Keratinocyte (primary cell): ENCODE measurements at regions not wholly inside any gene's neighbourhood (a gene's known extent, or its start where the extent isn't known, plus 50 kb on each side); places are given as distances from the start of the nearest gene placed in this dataset.

Experiments
- DNase-seq: peaks from one replicate; pipeline ENCODE4 v3.0.0-alpha.2; 2011; ENCODE audit warnings: low read depth, missing footprints, low spot score
- FAIRE-seq: peaks from 2 replicates; lab custom pipeline; 2011; peaks lifted over from hg19 to GRCh38; lab: Jason Lieb, UNC
- H2AFZ ChIP-seq: 2 replicates; pipeline ENCODE4 v1.6.0; 2012; ENCODE audit warnings: low read length, control low read depth, inconsistent platforms; ENCODE audit not compliant: control insufficient read depth
- H3K27ac ChIP-seq: 2 replicates; pipeline ENCODE4 v1.5.1; 2011; ENCODE audit warnings: low read length; ENCODE audit not compliant: control insufficient read depth, insufficient read depth
- H3K27me3 ChIP-seq: 3 replicates; pipeline ENCODE4 v1.6.0; 2011; ENCODE audit warnings: low read length; ENCODE audit not compliant: control insufficient read depth, insufficient read depth; ENCODE audit errors: extremely low read depth
- H3K36me3 ChIP-seq, 2 experiments: 2 replicates in 1 of 2; 3 replicates in 1 of 2; pipeline ENCODE4 v1.5.1; 2011; ENCODE audit warnings: low read length in 2 of 2, mild to moderate bottlenecking in 1 of 2; ENCODE audit not compliant: control insufficient read depth in 2 of 2, insufficient read depth in 2 of 2; ENCODE audit errors: extremely low read depth in 1 of 2
- H3K4me1 ChIP-seq: 3 replicates; pipeline ENCODE4 v1.5.1; 2011; ENCODE audit warnings: low read length; ENCODE audit not compliant: control insufficient read depth, insufficient read depth; ENCODE audit errors: extremely low read depth
- H3K4me2 ChIP-seq: 3 replicates; pipeline ENCODE4 v1.6.0; 2011; ENCODE audit warnings: low read depth, low read length; ENCODE audit not compliant: control insufficient read depth, insufficient read depth; ENCODE audit errors: extremely low read depth
- H3K4me3 ChIP-seq, 3 experiments: fragments of 200-600 bp in 1 of 3; sonication (generic) in 1 of 3; 2 replicates in 2 of 3; 3 replicates in 1 of 3; pipeline ENCODE4 v1.5.1; 2011 to 2016; ENCODE audit warnings: low read length in 3 of 3, mild to moderate bottlenecking in 3 of 3, control low read depth in 2 of 3, inconsistent platforms in 1 of 3, low read depth in 1 of 3, mixed read lengths in 1 of 3, mixed run types in 1 of 3, moderate library complexity in 1 of 3; ENCODE audit not compliant: control insufficient read depth in 2 of 3, insufficient read depth in 2 of 3; ENCODE audit errors: extremely low read depth in 1 of 3
- H3K79me2 ChIP-seq: 2 replicates; pipeline ENCODE4 v1.6.0; 2012; ENCODE audit warnings: low read length; ENCODE audit not compliant: control insufficient read depth, insufficient read depth
- H3K9ac ChIP-seq: 3 replicates; pipeline ENCODE4 v1.6.0; 2011; ENCODE audit warnings: low read length; ENCODE audit not compliant: control insufficient read depth, insufficient read depth; ENCODE audit errors: extremely low read depth
- H3K9me1 ChIP-seq: 3 replicates; pipeline ENCODE4 v1.6.0; 2011; ENCODE audit warnings: low read length; ENCODE audit not compliant: control insufficient read depth, insufficient read depth; ENCODE audit errors: extremely low read depth
- H3K9me3 ChIP-seq: 2 replicates; pipeline ENCODE4 v1.5.1; 2012; ENCODE audit warnings: low read depth, low read length; ENCODE audit not compliant: control insufficient read depth
- H4K20me1 ChIP-seq: 3 replicates; pipeline ENCODE4 v1.6.0; 2011; ENCODE audit warnings: low read length; ENCODE audit not compliant: control insufficient read depth, insufficient read depth; ENCODE audit errors: extremely low read depth
- EZH2 ChIP-seq: IDR thresholded peaks from one replicate; pipeline ENCODE4 v1.6.1; 2012; ENCODE audit warnings: inconsistent platforms, mild to moderate bottlenecking, low read length, moderate library complexity
- dilution Hi-C: fragments of 300-500 bp; cut with MboI; formaldehyde crosslinking; loops from one replicate; pipeline ENCODE4 v1.7.0; 2020; ENCODE audit warnings: low sequenced_read_pairs; ENCODE audit not compliant: extremely low pct_ligation_motif_present
- TF ChIP-seq, protein P1 (sequence below), 3 experiments: IDR thresholded peaks in 1 of 3; conservative IDR thresholded peaks in 1 of 3; optimal IDR thresholded peaks in 1 of 3; 2 replicates in 2 of 3; 3 replicates in 1 of 3; pipeline versions ENCODE3 to v1.5.1; 2011; ENCODE audit warnings: low read length in 3 of 3, mild to moderate bottlenecking in 3 of 3, moderate library complexity in 2 of 3, control low read depth in 1 of 3, inconsistent platforms in 1 of 3; ENCODE audit not compliant: insufficient read depth in 2 of 3; ENCODE audit errors: extremely low read depth in 1 of 3

DNA sequence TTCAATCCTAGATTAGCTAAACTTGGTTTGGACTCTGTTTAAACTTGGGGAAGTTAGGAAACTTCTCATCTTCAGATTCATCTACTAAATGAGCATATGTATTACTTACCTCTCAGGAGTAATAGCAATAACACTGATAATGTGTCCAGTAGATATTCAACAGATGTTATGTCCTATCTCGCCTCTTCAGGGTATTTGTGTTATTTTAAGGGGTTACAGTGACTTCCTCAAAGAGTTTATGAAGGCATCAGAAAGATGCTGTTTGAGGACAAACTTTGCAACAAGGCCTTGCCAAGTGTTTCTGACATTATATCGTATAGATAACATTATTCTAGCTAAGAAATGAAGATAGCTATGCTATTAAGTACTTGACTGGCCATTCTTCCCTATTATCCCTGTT is 522.3 kb downstream of the IGSF11 start:
- DNase-seq (no peak), FAIRE-seq (no peak)
- no peaks in the 10 kb centered on the region for H3K9me3 ChIP-seq
- no peaks in the 10 kb centered on the region for H3K36me3 ChIP-seq
- H3K9ac ChIP-seq: no peak overlapping the region
- H3K27ac ChIP-seq: no peak overlapping the region
- H3K27me3 ChIP-seq: no peaks in the 10 kb centered on the region
- dilution Hi-C loops: no loop called here
- H3K79me2 ChIP-seq: no peaks in the 10 kb centered on the region
- H3K4me1 ChIP-seq: no peaks in the 10 kb centered on the region
- H3K4me3 ChIP-seq: no peak overlapping the region
- no peaks in the 10 kb centered on the region for H4K20me1 ChIP-seq
- no peak overlapping the region for H2AFZ ChIP-seq
- H3K4me2 ChIP-seq: no peak overlapping the region
- TF ChIP-seq EZH2: no peak
- TF ChIP-seq, protein P1, sequence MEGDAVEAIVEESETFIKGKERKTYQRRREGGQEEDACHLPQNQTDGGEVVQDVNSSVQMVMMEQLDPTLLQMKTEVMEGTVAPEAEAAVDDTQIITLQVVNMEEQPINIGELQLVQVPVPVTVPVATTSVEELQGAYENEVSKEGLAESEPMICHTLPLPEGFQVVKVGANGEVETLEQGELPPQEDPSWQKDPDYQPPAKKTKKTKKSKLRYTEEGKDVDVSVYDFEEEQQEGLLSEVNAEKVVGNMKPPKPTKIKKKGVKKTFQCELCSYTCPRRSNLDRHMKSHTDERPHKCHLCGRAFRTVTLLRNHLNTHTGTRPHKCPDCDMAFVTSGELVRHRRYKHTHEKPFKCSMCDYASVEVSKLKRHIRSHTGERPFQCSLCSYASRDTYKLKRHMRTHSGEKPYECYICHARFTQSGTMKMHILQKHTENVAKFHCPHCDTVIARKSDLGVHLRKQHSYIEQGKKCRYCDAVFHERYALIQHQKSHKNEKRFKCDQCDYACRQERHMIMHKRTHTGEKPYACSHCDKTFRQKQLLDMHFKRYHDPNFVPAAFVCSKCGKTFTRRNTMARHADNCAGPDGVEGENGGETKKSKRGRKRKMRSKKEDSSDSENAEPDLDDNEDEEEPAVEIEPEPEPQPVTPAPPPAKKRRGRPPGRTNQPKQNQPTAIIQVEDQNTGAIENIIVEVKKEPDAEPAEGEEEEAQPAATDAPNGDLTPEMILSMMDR (optimal IDR thresholded peaks at IDR 0.05 in 1 of 3, IDR thresholded peaks at IDR 0.05 in 1 of 3, conservative IDR thresholded peaks at IDR 0.05 in 1 of 3; ENCODE audit: extremely low read depth in 1 of 3, insufficient read depth in 2 of 3, low read length in 3 of 3): no peak
- no peaks in the 10 kb centered on the region for H3K9me1 ChIP-seq

DNA sequence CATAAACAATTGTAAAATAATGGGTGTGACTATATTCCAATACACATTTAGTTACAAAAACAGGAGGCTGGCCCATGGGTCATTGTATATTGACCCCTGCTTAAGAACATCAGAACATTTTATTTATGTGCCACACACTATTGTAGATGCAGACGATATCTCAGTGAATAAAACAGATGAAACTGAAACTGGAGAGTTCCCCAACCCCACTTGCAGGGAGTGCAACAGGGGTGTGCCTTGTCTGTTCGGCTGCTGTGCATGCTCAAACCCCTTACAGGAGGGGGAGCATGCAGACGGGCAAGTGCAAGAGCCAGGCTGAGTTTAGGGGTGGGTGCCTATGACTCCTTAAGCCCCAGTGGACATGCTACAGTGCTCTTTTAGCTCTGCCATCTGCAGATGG is 509.6 kb downstream of the IGSF11 start:
- no peak overlapping the region for H3K27ac ChIP-seq
- no peak overlapping the region for H2AFZ ChIP-seq
- no peaks in the 10 kb centered on the region for H3K27me3 ChIP-seq
- no peak overlapping the region for H3K4me3 ChIP-seq
- no peaks in the 10 kb centered on the region for H3K4me1 ChIP-seq
- H4K20me1 ChIP-seq: no peaks in the 10 kb centered on the region
- no peak overlapping the region for H3K4me2 ChIP-seq
- H3K9ac ChIP-seq: no peak overlapping the region
- dilution Hi-C loops: no loop called here
- H3K36me3 ChIP-seq: no peaks in the 10 kb centered on the region
- no peaks in the 10 kb centered on the region for H3K9me3 ChIP-seq
- no peaks in the 10 kb centered on the region for H3K9me1 ChIP-seq
- no peaks in the 10 kb centered on the region for H3K79me2 ChIP-seq
- DNase-seq (no peak), FAIRE-seq (no peak)
- no peak for TF ChIP-seq EZH2
- TF ChIP-seq, protein P1 (optimal IDR thresholded peaks at IDR 0.05 in 1 of 3, IDR thresholded peaks at IDR 0.05 in 1 of 3, conservative IDR thresholded peaks at IDR 0.05 in 1 of 3; ENCODE audit: extremely low read depth in 1 of 3, insufficient read depth in 2 of 3, low read length in 3 of 3): no peak
